MM.1S (cell line): ENCODE measurements at regions not wholly inside any gene's neighbourhood (a gene's known extent, or its start where the extent isn't known, plus 50 kb on each side); places are given as distances from the start of the nearest gene placed in this dataset.

ENCODE experiments used
- DNase-seq: peaks from one replicate; pipeline ENCODE4 v3.0.0-alpha.2; 2015
- H2AFZ ChIP-seq: fragments of 300-600 bp; sonication (generic); 2 replicates; pipeline ENCODE4 v1.6.0; 2016; ENCODE audit warnings: antibody characterized with exemption, low read length
- H3F3A ChIP-seq: fragments of 300-600 bp; sonication (generic); 2 replicates; pipeline ENCODE4 v1.6.1; 2016; ENCODE audit warnings: mild to moderate bottlenecking, antibody characterized with exemption, low read length, moderate library complexity, mixed read lengths; ENCODE audit not compliant: insufficient read depth
- H3K27ac ChIP-seq: fragments of 300-600 bp; sonication (generic); 2 replicates; pipeline ENCODE4 v1.5.1; 2016; ENCODE audit warnings: mild to moderate bottlenecking, low read length
- H3K27me3 ChIP-seq: fragments of 300-600 bp; sonication (generic); replicated peaks from 2 replicates; pipeline ENCODE4 v1.6.0; 2016; ENCODE audit warnings: low read length; ENCODE audit not compliant: insufficient read depth
- H3K36me3 ChIP-seq: fragments of 300-600 bp; sonication (generic); replicated peaks from 2 replicates; pipeline ENCODE4 v1.6.1; 2016; ENCODE audit warnings: mild to moderate bottlenecking, low read length, mixed read lengths; ENCODE audit not compliant: insufficient read depth
- H3K4me1 ChIP-seq: fragments of 300-600 bp; sonication (generic); 2 replicates; pipeline ENCODE4 v1.6.1; 2016; ENCODE audit warnings: low read length, mixed read lengths
- H3K4me2 ChIP-seq: fragments of 300-600 bp; sonication (generic); 2 replicates; pipeline ENCODE4 v1.6.0; 2016; ENCODE audit warnings: low read depth, low read length
- H3K4me3 ChIP-seq: fragments of 300-600 bp; sonication (generic); 2 replicates; pipeline ENCODE4 v1.5.1; 2016; ENCODE audit warnings: low read length, mixed read lengths
- H3K79me2 ChIP-seq: fragments of 300-600 bp; sonication (generic); 2 replicates; pipeline ENCODE4 v1.6.1; 2016; ENCODE audit warnings: mixed run types, low read length, mixed read lengths
- H3K9ac ChIP-seq: fragments of 300-600 bp; sonication (generic); 2 replicates; pipeline ENCODE4 v1.6.1; 2016; ENCODE audit warnings: low read length, mixed read lengths
- H3K9me2 ChIP-seq: fragments of 300-600 bp; sonication (generic); replicated peaks from 2 replicates; pipeline ENCODE4 v1.6.1; 2016; ENCODE audit warnings: mild to moderate bottlenecking, low read length, mixed read lengths; ENCODE audit not compliant: insufficient read depth
- H3K9me3 ChIP-seq: fragments of 300-600 bp; sonication (generic); replicated peaks from 2 replicates; pipeline ENCODE4 v1.6.1; 2016; ENCODE audit warnings: mild to moderate bottlenecking, low read length, mixed read lengths; ENCODE audit not compliant: insufficient read depth
- H4K20me1 ChIP-seq: fragments of 300-600 bp; sonication (generic); 2 replicates; pipeline ENCODE4 v1.6.1; 2016; ENCODE audit warnings: mild to moderate bottlenecking, low read length, moderate library complexity, mixed read lengths; ENCODE audit not compliant: insufficient read depth
- CTCF ChIP-seq: fragments of 300-600 bp; sonication (generic); IDR thresholded peaks from 2 replicates; pipeline ENCODE4 v1.5.1; 2016; ENCODE audit warnings: antibody characterized with exemption, low read length, mixed read lengths
- EZH2 ChIP-seq: fragments of 300-600 bp; sonication (generic); optimal IDR thresholded peaks from 2 replicates; pipeline ENCODE3; 2017; ENCODE audit warnings: low read depth, mild to moderate bottlenecking, antibody characterized with exemption, low read length, mixed read lengths
- EZH2phosphoT487 ChIP-seq: fragments of 300-600 bp; sonication (generic); IDR thresholded peaks from 2 replicates; pipeline ENCODE4 v1.6.1; 2018; ENCODE audit warnings: antibody characterized with exemption, low read length

GRCh38 chr5:8048920-8049319, 180.0 kb downstream of the MTRR start:
- Histone ChIP-seq H3K27ac (no peak overlapping the region), H3K4me2 (no peak overlapping the region), H3F3A (no peaks in the 10 kb centered on the region), H3K79me2 (no peaks in the 10 kb centered on the region), H3K9me3 (no peaks in the 10 kb centered on the region), H3K27me3 (no peaks in the 10 kb centered on the region), H4K20me1 (no peaks in the 10 kb centered on the region), H2AFZ (no peak overlapping the region), H3K9ac (no peak overlapping the region), H3K9me2 (no peaks in the 10 kb centered on the region), H3K4me3 (no peak overlapping the region), H3K36me3 (no peaks in the 10 kb centered on the region), H3K4me1 (no peaks in the 10 kb centered on the region)
- TF ChIP-seq CTCF: no peak
- TF ChIP-seq EZH2: no peak
- no peak for TF ChIP-seq EZH2phosphoT487
- no peak for DNase-seq

GRCh38 chr5:8050616-8051175, 181.7 kb downstream of the MTRR start:
- no peaks in the 10 kb centered on the region for H4K20me1 ChIP-seq
- no peaks in the 10 kb centered on the region for H3K4me1 ChIP-seq
- H3K9me2 ChIP-seq: no peaks in the 10 kb centered on the region
- H3K4me3 ChIP-seq: no peak overlapping the region
- no peaks in the 10 kb centered on the region for H3F3A ChIP-seq
- no peaks in the 10 kb centered on the region for H3K36me3 ChIP-seq
- no peaks in the 10 kb centered on the region for H3K9me3 ChIP-seq
- H3K4me2 ChIP-seq: no peak overlapping the region
- H3K27ac ChIP-seq: no peak overlapping the region
- TF ChIP-seq EZH2 (no peak), CTCF (no peak), EZH2phosphoT487 (no peak)
- no peak overlapping the region for H3K9ac ChIP-seq
- H3K79me2 ChIP-seq: no peaks in the 10 kb centered on the region
- DNase-seq: no peak
- no peak overlapping the region for H2AFZ ChIP-seq
- no peaks in the 10 kb centered on the region for H3K27me3 ChIP-seq

GRCh38 chr5:8053270-8053669, 184.3 kb downstream of the MTRR start:
- no peak overlapping the region for H2AFZ ChIP-seq
- H3K4me3 ChIP-seq: no peak overlapping the region
- H3K4me2 ChIP-seq: no peak overlapping the region
- no peak for TF ChIP-seq EZH2phosphoT487
- DNase-seq: no peak
- no peak overlapping the region for H3K27ac ChIP-seq
- H3K79me2 ChIP-seq: no peaks in the 10 kb centered on the region
- no peaks in the 10 kb centered on the region for H3K9me2 ChIP-seq
- no peaks in the 10 kb centered on the region for H3F3A ChIP-seq
- no peak overlapping the region for H3K9ac ChIP-seq
- H4K20me1 ChIP-seq: no peaks in the 10 kb centered on the region
- no peaks in the 10 kb centered on the region for H3K9me3 ChIP-seq
- H3K36me3 ChIP-seq: no peaks in the 10 kb centered on the region
- H3K4me1 ChIP-seq: no peaks in the 10 kb centered on the region
- no peaks in the 10 kb centered on the region for H3K27me3 ChIP-seq

GRCh38 chr5:8057769-8058168, 188.8 kb downstream of the MTRR start:
- H2AFZ ChIP-seq: no peak overlapping the region
- no peaks in the 10 kb centered on the region for H4K20me1 ChIP-seq
- H3K9me2 ChIP-seq: no peaks in the 10 kb centered on the region
- no peak overlapping the region for H3K4me3 ChIP-seq
- H3K27me3 ChIP-seq: no peaks in the 10 kb centered on the region
- no peak overlapping the region for H3K4me2 ChIP-seq
- H3K4me1 ChIP-seq: no peaks in the 10 kb centered on the region
- H3K79me2 ChIP-seq: no peaks in the 10 kb centered on the region
- H3K27ac ChIP-seq: no peak overlapping the region
- TF ChIP-seq EZH2phosphoT487 (no peak), CTCF (no peak), EZH2 (no peak)
- DNase-seq: no peak
- no peak overlapping the region for H3K9ac ChIP-seq
- no peaks in the 10 kb centered on the region for H3F3A ChIP-seq
- H3K9me3 ChIP-seq: no peaks in the 10 kb centered on the region
- H3K36me3 ChIP-seq: no peaks in the 10 kb centered on the region
